ENCODE measurements at regions not wholly inside any gene's neighbourhood (a gene's known extent, or its start where the extent isn't known, plus 50 kb on each side); places are given as distances from the start of the nearest gene placed in this dataset.

- DNase-seq (ENCODE audit: low read depth in 4 of 4, low spot score in 2 of 4) = no peak
These were observed 1167.7 kb downstream of the XPNPEP1 start for GRCh38 chr10:108755646-108756045.

DNA sequence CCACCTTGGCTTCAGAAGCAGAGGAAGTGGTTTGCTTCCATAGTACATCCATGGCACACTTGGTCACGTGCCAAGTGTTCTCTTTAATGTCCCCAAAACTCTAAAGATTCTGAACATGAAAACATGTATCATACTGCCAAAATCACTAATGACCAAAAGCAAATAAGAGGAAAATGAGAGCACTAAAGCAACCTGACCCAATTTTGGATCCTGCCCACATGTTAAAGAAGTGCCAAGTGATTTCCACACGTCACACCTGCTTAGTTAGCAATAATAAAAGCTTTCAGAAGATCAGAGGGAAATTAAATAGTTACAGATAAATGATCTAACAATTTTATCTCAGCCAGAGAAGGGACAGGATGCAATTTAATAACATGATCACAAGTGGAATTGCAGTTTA is 1170.0 kb downstream of the XPNPEP1 start:
- DNase-seq (ENCODE audit: low read depth in 4 of 4, low spot score in 2 of 4) = no peak

GRCh38 chr10:108749042-108749441 is 1174.3 kb downstream of the XPNPEP1 start:
- no peak for DNase-seq (ENCODE audit: low read depth in 4 of 4, low spot score in 2 of 4)

- DNase-seq (ENCODE audit: low read depth in 4 of 4, low spot score in 2 of 4) = no peak
These were observed 1187.2 kb downstream of the XPNPEP1 start for GRCh38 chr10:108736111-108736510.

- DNase-seq (ENCODE audit: low read depth in 4 of 4, low spot score in 2 of 4) = no peak
These were observed 1187.9 kb downstream of the XPNPEP1 start for GRCh38 chr10:108735380-108735779.

GRCh38 chr10:108721874-108722273 is 1201.4 kb downstream of the XPNPEP1 start:
- no peak for DNase-seq (ENCODE audit: low read depth in 4 of 4, low spot score in 2 of 4)

- DNase-seq (ENCODE audit: low read depth in 4 of 4, low spot score in 2 of 4) = no peak
These were observed 1207.0 kb downstream of the XPNPEP1 start for GRCh38 chr10:108716352-108716751.

- DNase-seq (ENCODE audit: low read depth in 4 of 4, low spot score in 2 of 4) = no peak
These were observed 1213.2 kb downstream of the XPNPEP1 start for GRCh38 chr10:108709927-108710722.

GRCh38 chr10:108708363-108708762 is 1214.9 kb downstream of the XPNPEP1 start:
- no peak for DNase-seq (ENCODE audit: low read depth in 4 of 4, low spot score in 2 of 4)

- DNase-seq (ENCODE audit: low read depth in 4 of 4, low spot score in 2 of 4) = no peak
These were observed 1226.4 kb downstream of the XPNPEP1 start for GRCh38 chr10:108696792-108697477.

DNA sequence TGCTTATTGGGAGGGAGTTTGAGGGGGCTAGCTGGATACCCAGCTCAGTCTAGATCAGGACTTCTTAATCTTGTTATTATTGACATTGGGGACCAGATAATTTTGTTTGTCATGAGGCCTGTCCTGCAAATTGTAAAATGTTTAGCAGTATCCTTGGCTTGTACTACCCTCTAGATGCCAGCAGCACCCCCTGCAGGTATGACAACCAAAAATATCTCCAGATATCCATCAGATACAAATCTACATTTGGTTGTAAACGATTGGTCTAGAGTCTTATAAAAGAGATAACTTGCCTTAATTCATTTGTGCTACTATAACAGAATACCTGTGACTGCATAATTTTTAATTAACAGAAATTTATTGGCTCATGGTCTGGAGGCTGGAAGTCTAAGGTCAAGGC is 1232.2 kb downstream of the XPNPEP1 start:
- no peak for DNase-seq (ENCODE audit: low read depth in 4 of 4, low spot score in 2 of 4)

DNA sequence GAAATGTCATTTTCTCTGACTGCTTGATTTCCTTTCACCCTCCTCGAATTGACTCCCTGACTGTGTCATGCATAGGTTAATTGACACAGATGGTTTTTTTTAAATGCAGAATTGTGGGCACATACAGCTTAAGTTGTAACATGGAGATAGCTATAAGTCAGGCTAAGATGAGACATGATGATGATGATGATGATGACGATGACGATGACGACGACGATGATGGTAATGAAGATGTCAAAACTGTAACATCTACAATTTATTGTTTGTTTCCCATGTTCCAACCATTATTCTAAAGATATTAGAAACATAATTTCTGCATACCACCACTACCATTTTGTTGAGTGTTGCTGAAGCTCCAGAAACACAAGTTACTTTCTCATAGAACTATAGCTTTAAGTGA is 1232.8 kb downstream of the XPNPEP1 start:
- DNase-seq (ENCODE audit: low read depth in 4 of 4, low spot score in 2 of 4) = no peak

DNA sequence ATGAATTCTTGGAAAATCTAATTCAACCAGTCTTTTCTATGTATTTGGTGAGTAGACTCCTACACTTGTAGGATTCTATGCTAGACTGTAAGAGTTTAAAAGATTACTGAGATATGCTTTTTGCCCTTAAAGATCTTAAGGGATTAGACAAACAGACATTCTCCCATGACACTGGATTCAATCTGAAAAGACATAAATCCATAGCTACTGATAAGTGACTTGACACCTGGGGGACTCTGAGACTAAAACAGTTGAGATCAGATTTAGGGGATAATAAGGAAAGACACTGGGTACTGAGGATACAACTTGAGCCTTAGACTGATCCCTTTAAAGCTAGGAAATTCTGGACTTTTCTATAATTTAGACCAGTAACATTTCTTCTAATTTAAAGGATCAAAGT is 1233.4 kb downstream of the XPNPEP1 start:
- DNase-seq (ENCODE audit: low read depth in 4 of 4, low spot score in 2 of 4) = no peak

DNA sequence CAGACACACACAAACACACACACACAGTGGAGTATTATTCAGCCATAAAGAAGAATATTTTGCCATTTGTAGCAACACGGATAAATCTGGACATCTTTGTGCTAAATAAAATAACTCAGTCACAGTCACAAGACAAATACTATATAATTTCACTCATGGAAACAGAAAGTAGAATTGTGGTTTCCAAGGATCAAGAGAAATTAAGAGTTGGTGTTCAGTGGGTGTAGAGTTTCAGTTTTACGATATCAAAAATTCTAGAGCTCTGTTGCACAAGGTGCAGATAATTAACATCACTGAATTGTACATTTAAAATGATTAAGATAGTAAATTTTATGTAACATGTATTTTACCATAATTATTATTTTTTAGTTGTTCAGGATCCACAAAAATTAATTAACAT is 1235.0 kb downstream of the XPNPEP1 start:
- DNase-seq (ENCODE audit: low read depth in 4 of 4, low spot score in 2 of 4) = no peak

DNA sequence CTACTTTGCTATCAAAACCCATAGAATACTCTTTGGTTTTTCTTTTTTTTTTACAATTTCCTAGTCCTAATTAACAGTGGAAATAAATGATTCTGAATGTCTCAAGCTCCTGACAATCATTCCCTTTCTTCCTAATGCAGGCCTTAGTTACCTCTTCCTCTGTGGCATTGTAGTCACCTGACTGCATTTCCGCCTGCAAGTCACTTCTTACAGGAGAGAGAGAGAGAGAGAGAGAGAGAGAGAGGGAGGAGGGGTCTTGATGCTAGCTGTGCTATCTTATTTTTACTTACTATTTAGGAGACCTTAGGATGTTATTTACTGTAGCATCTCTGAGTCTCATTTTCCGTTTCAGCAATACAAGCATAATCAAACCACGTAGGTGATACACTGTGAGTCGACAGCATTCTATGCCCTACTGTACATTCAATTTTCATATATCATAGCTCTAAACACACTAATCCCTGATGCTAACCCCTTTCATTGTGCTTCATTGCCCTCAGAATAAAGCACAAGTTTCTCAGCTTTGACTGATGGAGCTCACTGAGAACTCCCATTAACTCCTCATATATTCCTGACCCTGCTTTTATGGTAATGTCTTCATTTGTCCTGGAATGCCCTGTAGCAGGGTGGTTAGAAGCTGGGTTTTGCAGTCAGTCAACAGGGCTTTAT is 1237.3 kb downstream of the XPNPEP1 start:
- DNase-seq (ENCODE audit: low read depth in 4 of 4, low spot score in 2 of 4) = no peak

DNA sequence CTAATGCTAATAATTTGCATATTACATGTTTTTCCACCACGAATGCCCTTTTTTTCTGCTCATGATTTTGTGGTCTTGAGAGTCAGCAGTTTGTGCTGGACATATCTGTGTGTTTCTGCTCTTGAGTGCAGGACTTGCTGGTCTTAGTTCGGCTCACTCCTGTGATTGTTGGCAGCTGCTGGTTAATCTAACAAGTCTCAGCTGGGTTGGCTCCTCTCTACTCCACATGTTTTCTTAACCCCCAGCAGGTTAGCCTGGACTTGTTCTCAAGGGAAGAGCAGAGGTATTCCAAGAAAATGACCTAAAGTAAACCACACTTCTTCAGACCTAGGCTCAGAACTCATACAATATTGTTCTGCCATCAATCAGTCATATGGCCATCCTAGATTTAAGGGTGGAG is 1238.9 kb downstream of the XPNPEP1 start:
- peak in 2 of 4 donors; percentile 12 to 13 for DNase-seq (ENCODE audit: low read depth in 4 of 4, low spot score in 2 of 4)

DNA sequence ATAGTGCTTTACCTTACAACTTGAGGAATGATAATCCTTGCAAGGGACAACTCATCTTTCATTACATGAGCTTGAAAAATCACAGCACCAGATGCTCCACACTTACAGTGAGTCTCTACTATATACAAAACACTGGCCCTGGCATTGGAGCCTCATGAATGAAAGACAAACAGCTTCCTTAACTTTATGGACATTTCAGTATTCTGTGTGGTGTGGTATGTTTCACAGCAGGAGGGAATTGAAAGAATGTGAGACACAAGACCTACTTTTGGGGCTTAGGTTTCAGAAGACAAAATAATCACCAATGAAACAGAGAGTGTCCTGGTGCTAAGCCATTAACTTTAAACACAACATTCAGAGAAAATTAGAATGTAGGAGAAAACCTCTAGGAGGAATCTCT is 1249.6 kb downstream of the XPNPEP1 start:
- no peak for DNase-seq (ENCODE audit: low read depth in 4 of 4, low spot score in 2 of 4)

DNA sequence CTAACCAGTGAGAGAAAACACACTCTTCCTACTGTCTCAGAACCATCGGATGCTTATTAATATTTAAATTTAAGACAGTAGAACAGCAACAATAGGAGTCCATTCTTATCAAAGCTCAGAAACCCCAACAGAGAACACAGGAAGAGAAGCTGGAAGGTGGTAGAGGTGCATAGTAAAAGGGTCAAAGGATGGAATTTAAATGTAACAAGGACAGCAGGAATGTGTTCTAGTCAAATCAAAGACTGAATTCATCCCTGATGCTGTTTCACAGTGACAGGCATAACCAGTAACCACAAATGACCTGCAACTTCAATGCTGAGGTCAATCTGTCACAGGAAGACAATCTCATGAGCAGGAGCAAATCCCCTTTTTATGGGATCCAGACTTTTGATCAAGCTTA is 1259.7 kb downstream of the XPNPEP1 start:
- DNase-seq (ENCODE audit: low read depth in 4 of 4, low spot score in 2 of 4) = no peak

- DNase-seq (ENCODE audit: low read depth in 4 of 4, low spot score in 2 of 4) = no peak
These were observed 1260.3 kb downstream of the XPNPEP1 start for GRCh38 chr10:108662975-108663374.

DNA sequence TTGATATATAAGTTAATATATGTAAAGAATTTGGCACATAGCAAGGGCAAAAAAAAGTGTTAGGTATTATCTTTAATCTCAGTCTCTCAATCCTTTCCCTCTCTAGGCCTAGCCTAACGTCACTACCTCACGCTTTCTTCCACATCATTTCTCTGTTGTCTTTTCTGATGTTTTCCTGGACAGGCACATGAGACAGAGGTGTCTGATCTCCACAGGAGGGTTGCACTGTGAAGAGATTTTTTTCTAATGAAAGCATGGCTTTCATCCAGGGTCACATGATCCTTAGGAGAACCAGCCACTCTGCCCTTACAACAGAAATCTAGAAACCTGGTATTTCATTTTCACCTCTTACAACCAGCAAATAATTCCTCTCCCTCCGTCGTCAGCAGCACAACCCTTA is 1268.3 kb downstream of the XPNPEP1 start:
- DNase-seq (ENCODE audit: low read depth in 4 of 4, low spot score in 2 of 4) = no peak

- DNase-seq (ENCODE audit: low read depth in 4 of 4, low spot score in 2 of 4) = no peak
These were observed 1269.8 kb downstream of the XPNPEP1 start for GRCh38 chr10:108653531-108653930.

DNA sequence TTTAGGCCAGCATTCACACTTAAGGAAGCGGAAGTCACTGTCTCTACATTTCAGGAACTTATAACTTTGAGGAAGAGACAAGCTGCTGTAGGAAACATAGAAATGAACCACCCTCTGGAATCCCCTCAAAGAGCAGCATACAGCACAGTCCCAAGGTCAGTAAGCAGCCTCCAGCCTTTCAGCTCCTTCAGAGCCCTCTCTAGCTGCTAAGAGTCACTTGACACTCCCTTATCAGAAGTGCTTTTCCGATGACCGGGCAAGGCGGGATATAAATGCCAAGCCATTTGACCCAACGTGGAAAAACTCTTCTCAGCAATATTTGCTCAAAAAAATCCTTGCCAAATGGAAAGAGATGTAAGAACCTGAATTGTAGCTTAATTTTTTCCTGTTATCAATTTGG is 1284.3 kb downstream of the XPNPEP1 start:
- DNase-seq (ENCODE audit: low read depth in 4 of 4, low spot score in 2 of 4) = no peak

Measured in left renal cortex interstitium (tissue), 4 donors.